IMR-90 (cell line): ENCODE measurements at regions not wholly inside any gene's neighbourhood (a gene's known extent, or its start where the extent isn't known, plus 50 kb on each side); places are given as distances from the start of the nearest gene placed in this dataset.

Experiments used
- ATAC-seq: fragments of 200-7000 bp; cut with Tn5 transposase; 2 replicates; pipeline ENCODE4 v1.9.1; 2020; ENCODE audit warnings: low read depth, mild to moderate bottlenecking, moderate library complexity
- BruUV-seq: library from RNA; stranded (reverse); fragments of 400-500 nt; replicated peaks from 2 replicates; lab custom pipeline; 2021; lab: Mats Ljungman, UMichigan
- CTCF ChIA-PET: fragments of 300-600 bp; formaldehyde crosslinking; extraction: SDS; loops from one replicate; lab custom pipeline; 2021; ENCODE audit warnings: antibody characterized with exemption; lab: Yijun Ruan, JAX
- POLR2A ChIA-PET: fragments of 300-600 bp; sonication (Branson Sonifier 250); formaldehyde crosslinking; loops from one replicate; lab custom pipeline; 2022; ENCODE audit warnings: antibody characterized with exemption; ENCODE audit not compliant: unreplicated experiment; lab: Charles Lee
- DNase-seq: peaks from one replicate; pipeline ENCODE4 v3.0.0; 2013
- H2AFZ ChIP-seq: replicated peaks from 2 replicates; pipeline ENCODE3; 2013; ENCODE audit warnings: low read length, mild to moderate bottlenecking; ENCODE audit not compliant: poor library complexity
- H2AK5ac ChIP-seq: 2 replicates; pipeline ENCODE4 v1.6.1; 2013; ENCODE audit warnings: low read depth, low read length, inconsistent platforms
- H2AK9ac ChIP-seq: replicated peaks from 2 replicates; pipeline ENCODE3; 2013; ENCODE audit warnings: mild to moderate bottlenecking, low read depth, low read length, moderate library complexity; ENCODE audit not compliant: poor library complexity
- H2BK120ac ChIP-seq: 2 replicates; pipeline ENCODE4 v1.6.1; 2013; ENCODE audit warnings: low read depth, low read length, inconsistent platforms
- H2BK15ac ChIP-seq: 3 replicates; pipeline ENCODE4 v1.6.1; 2013; ENCODE audit warnings: low read depth, low read length, inconsistent platforms
- H2BK20ac ChIP-seq: 2 replicates; pipeline ENCODE4 v1.6.1; 2013; ENCODE audit warnings: low read depth, mild to moderate bottlenecking, inconsistent platforms, low read length, moderate library complexity
- H2BK5ac ChIP-seq: 2 replicates; pipeline ENCODE4 v1.6.1; 2013; ENCODE audit warnings: mild to moderate bottlenecking, low read depth, low read length, inconsistent platforms; ENCODE audit not compliant: poor library complexity, severe bottlenecking
- H3K14ac ChIP-seq: replicated peaks from 2 replicates; pipeline ENCODE4 v1.6.1; 2013; ENCODE audit warnings: low read depth, low read length, inconsistent platforms
- H3K18ac ChIP-seq: 2 replicates; pipeline ENCODE4 v1.6.1; 2013; ENCODE audit warnings: low read depth, low read length, control low read depth
- H3K23ac ChIP-seq: 2 replicates; pipeline ENCODE4 v1.6.1; 2013; ENCODE audit warnings: low read depth, low read length, inconsistent platforms
- H3K27ac ChIP-seq: 2 replicates; pipeline ENCODE4 v1.5.1; 2013; ENCODE audit warnings: mild to moderate bottlenecking, control low read depth, low read length; ENCODE audit not compliant: insufficient read depth
- H3K27me3 ChIP-seq: 2 replicates; pipeline ENCODE4 v1.6.1; 2013; ENCODE audit warnings: low read length; ENCODE audit not compliant: control insufficient read depth, insufficient read depth
- H3K36me3 ChIP-seq: 2 replicates; pipeline ENCODE4 v1.6.1; 2013; ENCODE audit warnings: low read length, mixed read lengths; ENCODE audit not compliant: control insufficient read depth, insufficient read depth
- H3K4ac ChIP-seq: 2 replicates; pipeline ENCODE4 v1.6.1; 2013; ENCODE audit warnings: low read depth, low read length, inconsistent platforms
- H3K4me1 ChIP-seq: 2 replicates; pipeline ENCODE4 v1.6.1; 2013; ENCODE audit warnings: low read length, mixed read lengths; ENCODE audit not compliant: control insufficient read depth, insufficient read depth
- H3K4me2 ChIP-seq: 2 replicates; pipeline ENCODE4 v1.6.1; 2013; ENCODE audit warnings: low read depth, mild to moderate bottlenecking, control low read depth, low read length, moderate library complexity
- H3K4me3 ChIP-seq: 2 replicates; pipeline ENCODE4 v1.5.1; 2013; ENCODE audit warnings: low read depth, mild to moderate bottlenecking, control low read depth, low read length, moderate library complexity; ENCODE audit not compliant: insufficient read depth
- H3K56ac ChIP-seq: 2 replicates; pipeline ENCODE4 v1.6.1; 2013; ENCODE audit warnings: low read length, inconsistent platforms; ENCODE audit not compliant: insufficient read depth; ENCODE audit errors: extremely low read depth
- H3K79me1 ChIP-seq, 2 experiments: 2 replicates each; pipeline ENCODE4 v1.6.1; 2013; ENCODE audit warnings: low read length in 2 of 2, inconsistent platforms in 1 of 2, low read depth in 1 of 2
- H3K9ac ChIP-seq: 2 replicates; pipeline ENCODE4 v1.6.1; 2013; ENCODE audit warnings: low read depth, low read length, control low read depth
- H3K9me1 ChIP-seq: 2 replicates; pipeline ENCODE4 v1.6.1; 2013; ENCODE audit warnings: low read length, inconsistent platforms; ENCODE audit not compliant: insufficient read depth
- H3K9me3 ChIP-seq: 2 replicates; pipeline ENCODE4 v1.6.1; 2013; ENCODE audit warnings: low read length; ENCODE audit not compliant: control insufficient read depth, insufficient read depth
- H4K20me1 ChIP-seq: 2 replicates; pipeline ENCODE4 v1.6.1; 2013; ENCODE audit warnings: low read length, inconsistent platforms; ENCODE audit not compliant: insufficient read depth
- H4K5ac ChIP-seq: 2 replicates; pipeline ENCODE4 v1.6.1; 2013; ENCODE audit warnings: mild to moderate bottlenecking, low read depth, low read length, control low read depth
- H4K8ac ChIP-seq, 2 experiments: 2 replicates each; pipeline ENCODE4 v1.6.1; 2013; ENCODE audit warnings: low read depth in 2 of 2, low read length in 2 of 2, control low read depth in 1 of 2, inconsistent platforms in 1 of 2
- H4K91ac ChIP-seq: 2 replicates; pipeline ENCODE4 v1.6.1; 2013; ENCODE audit warnings: low read depth, low read length, inconsistent platforms; ENCODE audit not compliant: insufficient read depth
- BHLHE40 ChIP-seq: fragments of 150-350 bp; IDR thresholded peaks from 2 replicates; pipeline ENCODE4 v1.6.1; 2016; ENCODE audit warnings: mild to moderate bottlenecking, low read depth, low read length
- CEBPB ChIP-seq: IDR thresholded peaks from 2 replicates; pipeline ENCODE4 v1.6.1; 2012; ENCODE audit warnings: low read depth, low read length, improper control_type of control experiment
- CHD1 ChIP-seq: IDR thresholded peaks from 2 replicates; pipeline ENCODE4 v1.6.1; 2012; ENCODE audit warnings: low read depth, low read length, improper control_type of control experiment
- CTCF ChIP-seq: conservative IDR thresholded peaks from 2 replicates; pipeline ENCODE4 v1.5.1; 2012; ENCODE audit warnings: mild to moderate bottlenecking, low read depth, low read length, improper control_type of control experiment
- ELK1 ChIP-seq: fragments of 150-350 bp; IDR thresholded peaks from 2 replicates; pipeline ENCODE4 v1.6.1; 2016; ENCODE audit warnings: low read depth, mild to moderate bottlenecking, low read length, moderate library complexity, borderline replicate concordance
- FOS ChIP-seq: fragments of 150-350 bp; IDR thresholded peaks from 2 replicates; pipeline ENCODE4 v1.6.1; 2016; ENCODE audit warnings: low read depth, low read length
- MAFK ChIP-seq: IDR thresholded peaks from 2 replicates; pipeline ENCODE4 v1.6.1; 2012; ENCODE audit warnings: low read depth, low read length, improper control_type of control experiment
- MAZ ChIP-seq: IDR thresholded peaks from 2 replicates; pipeline ENCODE4 v1.6.1; 2012; ENCODE audit warnings: low read depth, mild to moderate bottlenecking, low read length, improper control_type of control experiment, moderate library complexity, borderline replicate concordance
- MXI1 ChIP-seq: IDR thresholded peaks from 2 replicates; pipeline ENCODE4 v1.6.1; 2012; ENCODE audit warnings: low read depth, mild to moderate bottlenecking, low read length, moderate library complexity, borderline replicate concordance
- NFE2L2 ChIP-seq: fragments of 150-350 bp; IDR thresholded peaks from 2 replicates; pipeline ENCODE4 v1.6.1; 2016; ENCODE audit warnings: low read depth, mild to moderate bottlenecking, low read length
- POLR2A ChIP-seq: IDR thresholded peaks from 2 replicates; pipeline ENCODE4 v1.6.1; 2012; ENCODE audit warnings: mild to moderate bottlenecking, low read depth, low read length
- RAD21 ChIP-seq: IDR thresholded peaks from 2 replicates; pipeline ENCODE4 v1.6.1; 2012; ENCODE audit warnings: low read length, improper control_type of control experiment
- RCOR1 ChIP-seq: IDR thresholded peaks from 2 replicates; pipeline ENCODE4 v1.6.1; 2012; ENCODE audit warnings: mild to moderate bottlenecking, low read length, improper control_type of control experiment; ENCODE audit not compliant: insufficient replicate concordance
- RFX5 ChIP-seq: IDR thresholded peaks from 2 replicates; pipeline ENCODE4 v1.8.0; 2012; ENCODE audit warnings: low read depth, mild to moderate bottlenecking, low read length, moderate library complexity
- SMC3 ChIP-seq: fragments of 150-350 bp; IDR thresholded peaks from 2 replicates; pipeline ENCODE4 v1.6.1; 2016; ENCODE audit warnings: low read depth, mild to moderate bottlenecking, antibody characterized with exemption, low read length, moderate library complexity
- USF2 ChIP-seq: fragments of 150-350 bp; IDR thresholded peaks from 2 replicates; pipeline ENCODE4 v1.6.1; 2017; ENCODE audit warnings: mild to moderate bottlenecking, antibody characterized with exemption, low read length, low read depth
- WGBS, 2 experiments: methylation state at CpG; one replicate each; pipeline versions ENCODE4 v1.1.5 to v1.1.7; 2013; ENCODE audit warnings: missing lambda C conversion rate in 2 of 2; ENCODE audit not compliant: insufficient read length in 1 of 2; ENCODE audit errors: extremely low coverage in 2 of 2; 5-methylcytosine and 5-hydroxymethylcytosine counted together
- dilution Hi-C: fragments of 300-500 bp; cut with HindIII; formaldehyde crosslinking; loops from one replicate; pipeline ENCODE4 v1.14.3; 2018; ENCODE audit warnings: low sequenced_read_pairs; ENCODE audit not compliant: unreplicated experiment
- in situ Hi-C: fragments of 300-500 bp; cut with MboI; formaldehyde crosslinking; loops from 3 replicates; pipeline ENCODE4 v1.14.3; 2019; ENCODE audit warnings: low sequenced_read_pairs, inconsistent platforms, mixed read lengths
- intact Hi-C: fragments of 100-400 bp; cut with micrococcal nuclease; formaldehyde crosslinking; loops from 2 replicates; pipeline ENCODE4 v1.10.0; 2022

- H4K5ac ChIP-seq, result no peak overlapping the region
- no peak overlapping the region for H2BK15ac ChIP-seq
- H3K4me3 ChIP-seq, result no peak overlapping the region
- H2AK5ac ChIP-seq, result no peak overlapping the region
- in situ Hi-C loops, result no loop called here
- no peak overlapping the region for H4K91ac ChIP-seq
- DNase-seq (no peak), ATAC-seq (no peak)
- H3K14ac ChIP-seq, result no peak overlapping the region
- H2BK120ac ChIP-seq, result no peak overlapping the region
- no CpG with 5 or more reads among the region's 3 CpGs for WGBS, 2 experiments
- no peak overlapping the region for H4K8ac ChIP-seq
- no peak overlapping the region for H3K18ac ChIP-seq
- H2AK9ac ChIP-seq, result no peak overlapping the region
- no peak overlapping the region for H3K56ac ChIP-seq
- no peak overlapping the region for H3K27ac ChIP-seq
- H2BK20ac ChIP-seq, result no peak overlapping the region
- H3K9me1 ChIP-seq, result no peaks in the 10 kb centered on the region
- BruUV-seq, result no TSS peak
- H3K36me3 ChIP-seq, result no peaks in the 10 kb centered on the region
- no peaks in the 10 kb centered on the region for H3K9me3 ChIP-seq
- H3K27me3 ChIP-seq, result no peaks in the 10 kb centered on the region
- CTCF ChIA-PET, result no interaction called here
- H3K4me2 ChIP-seq, result no peak overlapping the region
- no peak overlapping the region for H3K9ac ChIP-seq
- POLR2A ChIA-PET, result no interaction called here
- dilution Hi-C loops, result no loop called here
- no peak overlapping the region for H3K4ac ChIP-seq
- no peak overlapping the region for H2BK5ac ChIP-seq
- no peak overlapping the region for H2AFZ ChIP-seq
- H3K4me1 ChIP-seq, result no peaks in the 10 kb centered on the region
- no peaks in the 10 kb centered on the region for H3K79me1 ChIP-seq
- H4K20me1 ChIP-seq, result no peaks in the 10 kb centered on the region
- no peak for TF ChIP-seq SMC3
- TF ChIP-seq FOS, result no peak
- TF ChIP-seq ELK1, result no peak
- no peak for TF ChIP-seq MAZ
- no peak for TF ChIP-seq MAFK
- no peak for TF ChIP-seq USF2
- TF ChIP-seq BHLHE40, result no peak
- TF ChIP-seq POLR2A, result no peak
- TF ChIP-seq RCOR1, result no peak
- TF ChIP-seq MXI1, result no peak
- TF ChIP-seq CEBPB, result no peak
- no peak for TF ChIP-seq RFX5
- TF ChIP-seq RAD21, result no peak
- no peak for TF ChIP-seq NFE2L2
- no peak for TF ChIP-seq CTCF
- no peak for TF ChIP-seq CHD1
- intact Hi-C loops, result no loop called here
- H3K23ac ChIP-seq, result no peak overlapping the region
Measured at GRCh38 chr6:98047871-98048270, 764.9 kb upstream of the MMS22L start.
